ENCODE measurements at regions not wholly inside any gene's neighbourhood (a gene's known extent, or its start where the extent isn't known, plus 50 kb on each side); places are given as distances from the start of the nearest gene placed in this dataset.

GRCh38 chr16:50964491-50964890 is 186.6 kb downstream of the SALL1 start:
- Mint-ChIP-seq H3K4me3 (no peak overlapping the region), H3K27ac (no peak overlapping the region), H3K4me1 (ENCODE audit: low read depth) (no peaks in the 10 kb centered on the region), H3K9me3 (no peaks in the 10 kb centered on the region), H3K27me3 (peaks cover 12% of the 10 kb centered on the region), H3K36me3 (ENCODE audit: low read depth) (no peaks in the 10 kb centered on the region)
- TF ChIP-seq, protein P1, sequence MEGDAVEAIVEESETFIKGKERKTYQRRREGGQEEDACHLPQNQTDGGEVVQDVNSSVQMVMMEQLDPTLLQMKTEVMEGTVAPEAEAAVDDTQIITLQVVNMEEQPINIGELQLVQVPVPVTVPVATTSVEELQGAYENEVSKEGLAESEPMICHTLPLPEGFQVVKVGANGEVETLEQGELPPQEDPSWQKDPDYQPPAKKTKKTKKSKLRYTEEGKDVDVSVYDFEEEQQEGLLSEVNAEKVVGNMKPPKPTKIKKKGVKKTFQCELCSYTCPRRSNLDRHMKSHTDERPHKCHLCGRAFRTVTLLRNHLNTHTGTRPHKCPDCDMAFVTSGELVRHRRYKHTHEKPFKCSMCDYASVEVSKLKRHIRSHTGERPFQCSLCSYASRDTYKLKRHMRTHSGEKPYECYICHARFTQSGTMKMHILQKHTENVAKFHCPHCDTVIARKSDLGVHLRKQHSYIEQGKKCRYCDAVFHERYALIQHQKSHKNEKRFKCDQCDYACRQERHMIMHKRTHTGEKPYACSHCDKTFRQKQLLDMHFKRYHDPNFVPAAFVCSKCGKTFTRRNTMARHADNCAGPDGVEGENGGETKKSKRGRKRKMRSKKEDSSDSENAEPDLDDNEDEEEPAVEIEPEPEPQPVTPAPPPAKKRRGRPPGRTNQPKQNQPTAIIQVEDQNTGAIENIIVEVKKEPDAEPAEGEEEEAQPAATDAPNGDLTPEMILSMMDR (IDR thresholded peaks at IDR 0.05): no peak
- intact Hi-C loops (cut with DNase I, micrococcal nuclease): no loop called here
- no peak for DNase-seq
- H3K27ac ChIP-seq (ENCODE audit: low read depth in 1 of 2, low read length in 2 of 2): no peak overlapping the region
- H3K9me3 ChIP-seq (ENCODE audit: control insufficient read depth in 1 of 2, insufficient read depth in 1 of 2, low read length in 2 of 2): peaks cover 0 to 3% of the 10 kb centered on the region in 2 experiments
- CTCF ChIA-PET: no interaction called here
- H3K36me3 ChIP-seq (ENCODE audit: insufficient read depth, low read length): no peaks in the 10 kb centered on the region
- no peak overlapping the region for H3K4me3 ChIP-seq (ENCODE audit: low read length)
- POLR2A ChIA-PET: no interaction called here
- peaks cover 0 to 3% of the 10 kb centered on the region in 2 experiments for H3K27me3 ChIP-seq (ENCODE audit: control insufficient read depth in 1 of 2, insufficient read depth in 2 of 2, low read length in 2 of 2)
- no peaks in the 10 kb centered on the region for H3K4me1 ChIP-seq (ENCODE audit: insufficient read depth, low read length)
- no peak for ATAC-seq (ENCODE audit: poor library complexity)

- no peaks in the 10 kb centered on the region for H3K36me3 Mint-ChIP-seq (ENCODE audit: low read depth)
- H3K27ac Mint-ChIP-seq: no peak overlapping the region
- Histone ChIP-seq H3K27me3 (ENCODE audit: control insufficient read depth in 1 of 2, insufficient read depth in 2 of 2, low read length in 2 of 2) (no peaks in the 10 kb centered on the region), H3K9me3 (ENCODE audit: control insufficient read depth in 1 of 2, insufficient read depth in 1 of 2, low read length in 2 of 2) (no peaks in the 10 kb centered on the region), H3K4me1 (ENCODE audit: insufficient read depth, low read length) (no peaks in the 10 kb centered on the region), H3K36me3 (ENCODE audit: insufficient read depth, low read length) (no peaks in the 10 kb centered on the region), H3K27ac (ENCODE audit: low read depth in 1 of 2, low read length in 2 of 2) (no peak overlapping the region), H3K4me3 (ENCODE audit: low read length) (no peak overlapping the region)
- CTCF ChIA-PET: no interaction called here
- DNase-seq (no peak), ATAC-seq (ENCODE audit: poor library complexity) (no peak)
- H3K4me3 Mint-ChIP-seq: no peak overlapping the region
- H3K4me1 Mint-ChIP-seq (ENCODE audit: low read depth): no peaks in the 10 kb centered on the region
- no peaks in the 10 kb centered on the region for H3K9me3 Mint-ChIP-seq
- H3K27me3 Mint-ChIP-seq: peaks cover 11% of the 10 kb centered on the region
- POLR2A ChIA-PET: no interaction called here
- TF ChIP-seq, protein P1 (IDR thresholded peaks at IDR 0.05): no peak
- intact Hi-C loops (cut with DNase I, micrococcal nuclease): no loop called here
These were observed 189.1 kb downstream of the SALL1 start for GRCh38 chr16:50961952-50962351.

DNA sequence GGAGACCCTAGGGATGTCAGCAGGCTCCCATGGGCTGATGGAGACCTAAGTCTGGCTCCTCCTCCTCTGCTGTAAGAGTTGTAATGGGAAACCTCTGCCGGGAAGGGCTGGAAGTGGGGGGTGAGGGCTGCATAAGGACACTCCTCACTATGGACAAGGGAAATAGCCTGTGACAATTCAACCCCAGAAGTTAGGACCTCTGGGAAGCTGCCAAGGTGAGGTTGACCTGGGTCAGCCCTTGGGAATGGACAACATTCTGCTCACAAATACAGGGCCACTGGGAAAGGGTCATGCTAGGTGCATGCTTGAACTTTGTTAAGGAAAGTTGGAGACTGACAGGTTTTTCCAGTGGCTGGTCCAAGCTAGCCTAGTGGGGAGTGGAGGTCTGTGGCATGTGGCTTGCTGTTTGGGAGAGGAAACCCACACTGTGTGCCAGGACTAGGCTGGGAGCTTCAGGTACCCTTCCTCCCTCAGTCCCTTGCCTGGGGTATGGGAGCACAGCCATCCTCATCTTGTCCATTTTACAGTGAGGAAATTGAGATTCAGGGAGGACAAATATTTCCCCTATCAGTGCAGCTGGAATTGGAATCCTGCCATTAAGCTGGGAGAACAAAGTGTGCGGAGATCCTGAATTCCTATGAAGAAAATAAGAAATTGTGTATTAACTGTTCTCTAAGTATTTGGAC is 190.4 kb downstream of the SALL1 start:
- H3K4me3 Mint-ChIP-seq: no peak overlapping the region
- Histone ChIP-seq H3K27me3 (ENCODE audit: control insufficient read depth in 1 of 2, insufficient read depth in 2 of 2, low read length in 2 of 2) (peaks cover 0 to 2% of the 10 kb centered on the region in 2 experiments), H3K27ac (ENCODE audit: low read depth in 1 of 2, low read length in 2 of 2) (no peak overlapping the region), H3K9me3 (ENCODE audit: control insufficient read depth in 1 of 2, insufficient read depth in 1 of 2, low read length in 2 of 2) (no peaks in the 10 kb centered on the region), H3K4me3 (ENCODE audit: low read length) (no peak overlapping the region), H3K36me3 (ENCODE audit: insufficient read depth, low read length) (no peaks in the 10 kb centered on the region), H3K4me1 (ENCODE audit: insufficient read depth, low read length) (no peaks in the 10 kb centered on the region)
- no peaks in the 10 kb centered on the region for H3K9me3 Mint-ChIP-seq
- TF ChIP-seq, protein P1 (IDR thresholded peaks at IDR 0.05): no peak
- intact Hi-C loops (cut with DNase I, micrococcal nuclease): no loop called here
- DNase-seq (no peak), ATAC-seq (ENCODE audit: poor library complexity) (no peak)
- ChIA-PET POLR2A (no interaction called here), CTCF (no interaction called here)
- no peaks in the 10 kb centered on the region for H3K4me1 Mint-ChIP-seq (ENCODE audit: low read depth)
- peaks cover 4% of the 10 kb centered on the region for H3K27me3 Mint-ChIP-seq
- no peak overlapping the region for H3K27ac Mint-ChIP-seq
- no peaks in the 10 kb centered on the region for H3K36me3 Mint-ChIP-seq (ENCODE audit: low read depth)
